Epithelial cell of prostate (primary cell): ENCODE measurements at regions not wholly inside any gene's neighbourhood (a gene's known extent, or its start where the extent isn't known, plus 50 kb on each side); places are given as distances from the start of the nearest gene placed in this dataset.

Source experiments
- DNase-seq: peaks from one replicate; pipeline ENCODE4 v3.0.0-alpha.2; 2011; ENCODE audit warnings: low read depth, low spot score
- H3K27ac ChIP-seq: fragments of 450-650 bp; 2 replicates; pipeline ENCODE4 v1.5.1; 2017; ENCODE audit warnings: mild to moderate bottlenecking

- no peak overlapping the region for H3K27ac ChIP-seq
- DNase-seq: no peak
Observed at GRCh38 chr6:77403424-77403823, 59.9 kb downstream of the HTR1B start.

- no peak overlapping the region for H3K27ac ChIP-seq
- no peak for DNase-seq
Observed at GRCh38 chr6:77401231-77401630, 62.1 kb downstream of the HTR1B start.

GRCh38 chr6:77397561-77397960, 65.7 kb downstream of the HTR1B start:
- no peak overlapping the region for H3K27ac ChIP-seq
- no peak for DNase-seq

GRCh38 chr6:77389402-77389801, 73.9 kb downstream of the HTR1B start:
- DNase-seq: no peak
- H3K27ac ChIP-seq: no peak overlapping the region

GRCh38 chr6:77383026-77383425, 80.3 kb downstream of the HTR1B start:
- H3K27ac ChIP-seq: no peak overlapping the region
- no peak for DNase-seq

GRCh38 chr6:77373955-77374354, 89.3 kb downstream of the HTR1B start:
- no peak overlapping the region for H3K27ac ChIP-seq
- no peak for DNase-seq

GRCh38 chr6:77371748-77372147, 91.5 kb downstream of the HTR1B start:
- no peak overlapping the region for H3K27ac ChIP-seq

GRCh38 chr6:77368660-77369313, 94.5 kb downstream of the HTR1B start:
- DNase-seq: no peak
- H3K27ac ChIP-seq: no peak overlapping the region

More at GRCh38 chr6:77371748-77372147, 91.5 kb downstream of the HTR1B start:
- no peak for DNase-seq

- H3K27ac ChIP-seq: no peak overlapping the region
- DNase-seq: no peak
Observed at GRCh38 chr6:77366798-77367197, 96.5 kb downstream of the HTR1B start.

- H3K27ac ChIP-seq: no peak overlapping the region
- no peak for DNase-seq
Observed at GRCh38 chr6:77363702-77364101, 99.6 kb downstream of the HTR1B start.

- DNase-seq: no peak
- H3K27ac ChIP-seq: no peak overlapping the region
Observed at GRCh38 chr6:77362055-77362454, 101.2 kb downstream of the HTR1B start.

- DNase-seq: no peak
- H3K27ac ChIP-seq: no peak overlapping the region
Observed at GRCh38 chr6:77361018-77361417, 102.3 kb downstream of the HTR1B start.

- no peak for DNase-seq
- H3K27ac ChIP-seq: no peak overlapping the region
Observed at GRCh38 chr6:77356821-77357220, 106.5 kb downstream of the HTR1B start.

GRCh38 chr6:77354581-77354980, 108.7 kb downstream of the HTR1B start:
- no peak overlapping the region for H3K27ac ChIP-seq
- DNase-seq: no peak

GRCh38 chr6:77353129-77353528, 110.2 kb downstream of the HTR1B start:
- DNase-seq: no peak
- no peak overlapping the region for H3K27ac ChIP-seq

GRCh38 chr6:77341058-77341986, 122.0 kb downstream of the HTR1B start:
- H3K27ac ChIP-seq: no peak overlapping the region
- DNase-seq: no peak

GRCh38 chr6:77340331-77340730, 123.0 kb downstream of the HTR1B start:
- DNase-seq: no peak

GRCh38 chr6:77339926-77340325, 123.4 kb downstream of the HTR1B start:
- H3K27ac ChIP-seq: no peak overlapping the region
- DNase-seq: no peak

More at GRCh38 chr6:77340331-77340730, 123.0 kb downstream of the HTR1B start:
- H3K27ac ChIP-seq: no peak overlapping the region

GRCh38 chr6:77337392-77337791, 125.9 kb downstream of the HTR1B start:
- no peak overlapping the region for H3K27ac ChIP-seq
- DNase-seq: no peak

- no peak for DNase-seq
- no peak overlapping the region for H3K27ac ChIP-seq
Observed at GRCh38 chr6:77334093-77334492, 129.2 kb downstream of the HTR1B start.

- no peak overlapping the region for H3K27ac ChIP-seq
- DNase-seq: no peak
Observed at GRCh38 chr6:77332915-77333623, 130.2 kb downstream of the HTR1B start.
